GM19372 (cell line): ENCODE measurements at regions not wholly inside any gene's neighbourhood (a gene's known extent, or its start where the extent isn't known, plus 50 kb on each side); places are given as distances from the start of the nearest gene placed in this dataset.

Experiments
- ATAC-seq: cut with Tn5 transposase; IDR thresholded peaks from one replicate; pipeline ENCODE4 v1.9.1; 2021; ENCODE audit warnings: mild to moderate bottlenecking, low read depth, moderate library complexity; ENCODE audit not compliant: unreplicated experiment

- no peak for ATAC-seq
These were observed 334.1 kb downstream of the BCL11B start for GRCh38 chr14:98937712-98938505.

GRCh38 chr14:98940693-98941437 is 331.1 kb downstream of the BCL11B start:
- ATAC-seq, result no peak

- ATAC-seq, result no peak
These were observed 330.5 kb downstream of the BCL11B start for GRCh38 chr14:98941481-98941880.

- ATAC-seq, result no peak
These were observed 328.1 kb downstream of the BCL11B start for GRCh38 chr14:98943907-98944306.

DNA sequence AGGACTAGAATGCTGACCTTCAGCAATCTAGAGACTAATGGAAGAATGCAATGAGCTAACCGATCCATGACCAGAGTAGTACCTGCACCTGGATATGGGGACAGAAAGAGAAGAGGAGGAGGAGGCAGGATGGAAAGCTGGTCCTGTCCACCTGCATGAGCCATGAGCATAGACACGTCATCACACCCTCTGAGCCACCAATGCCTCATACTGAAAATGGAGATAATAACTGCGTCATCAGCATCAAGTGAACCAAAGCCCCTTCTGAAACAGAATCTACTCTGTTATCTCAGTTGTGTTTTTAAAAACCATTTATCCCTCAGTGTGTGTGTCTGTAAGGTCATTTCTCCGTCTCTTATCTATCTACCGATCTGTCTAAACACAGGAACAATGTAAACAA is 327.0 kb downstream of the BCL11B start:
- no peak for ATAC-seq

DNA sequence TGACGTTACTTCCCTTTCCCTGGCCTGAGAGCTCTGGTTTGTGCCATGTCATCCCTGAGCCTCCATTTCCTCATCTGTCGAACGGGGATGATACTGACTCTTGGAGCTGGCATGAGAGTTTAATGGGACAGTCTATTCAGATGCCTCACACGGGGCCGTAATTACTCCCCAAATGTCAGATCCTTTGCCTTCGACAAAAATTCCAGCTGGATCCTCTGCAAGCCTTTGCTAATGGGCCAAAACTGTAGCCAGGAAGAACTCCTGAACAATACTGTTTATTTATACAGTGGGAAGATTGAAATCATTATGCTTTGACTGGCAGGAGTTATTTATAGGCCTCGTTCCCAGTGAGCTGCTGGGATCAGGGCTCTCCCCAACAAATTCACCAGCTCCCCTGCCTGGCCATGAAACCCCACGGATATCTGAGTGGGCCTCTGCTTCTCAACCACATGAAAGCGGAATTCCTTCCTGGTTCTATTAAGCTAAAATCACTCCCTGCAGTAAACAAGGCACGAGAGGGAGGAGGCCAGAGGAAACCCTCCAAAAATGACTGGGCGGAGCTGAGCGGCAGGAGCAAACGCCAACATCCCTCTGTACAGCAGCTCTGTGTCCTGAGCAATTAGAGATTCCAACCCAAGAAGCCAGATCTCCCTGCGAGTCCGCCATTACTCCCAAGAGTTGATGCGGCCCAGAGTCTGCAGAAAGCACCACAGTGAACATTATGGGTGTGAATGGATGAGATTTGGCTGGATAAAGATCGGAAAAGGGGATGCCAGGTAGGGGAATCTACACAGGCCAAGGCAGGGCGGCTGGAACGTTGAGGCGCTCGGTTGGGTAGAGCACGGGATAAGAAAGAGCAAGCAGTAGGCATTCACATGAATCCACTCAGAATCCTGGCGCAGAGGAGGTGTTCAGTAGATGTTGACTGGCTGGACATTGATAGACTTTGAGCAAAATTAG is 326.1 kb downstream of the BCL11B start:
- no peak for ATAC-seq

DNA sequence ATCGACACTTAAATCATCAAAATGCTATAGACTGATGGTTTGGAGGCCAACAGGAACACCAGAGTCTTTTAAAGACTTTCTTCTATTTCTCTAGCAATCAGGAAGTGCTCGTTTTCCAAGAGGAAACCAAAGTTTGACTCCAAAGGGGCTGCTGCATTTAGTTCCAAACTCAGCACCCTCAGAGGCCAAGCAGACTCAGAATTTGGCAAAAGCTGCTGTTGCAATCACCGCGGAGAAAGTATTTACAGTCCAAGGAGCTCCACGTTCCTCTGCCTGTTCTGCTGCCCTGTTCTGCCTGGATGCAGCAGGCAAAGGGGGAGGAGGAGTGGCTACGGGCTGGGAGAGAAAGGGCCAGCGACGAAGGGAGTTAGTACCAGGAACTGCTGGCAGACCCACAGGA is 325.1 kb downstream of the BCL11B start:
- ATAC-seq, result no peak

- ATAC-seq, result no peak
These were observed 323.9 kb downstream of the BCL11B start for GRCh38 chr14:98947911-98948595.

- no peak for ATAC-seq
These were observed 322.9 kb downstream of the BCL11B start for GRCh38 chr14:98949051-98949450.

DNA sequence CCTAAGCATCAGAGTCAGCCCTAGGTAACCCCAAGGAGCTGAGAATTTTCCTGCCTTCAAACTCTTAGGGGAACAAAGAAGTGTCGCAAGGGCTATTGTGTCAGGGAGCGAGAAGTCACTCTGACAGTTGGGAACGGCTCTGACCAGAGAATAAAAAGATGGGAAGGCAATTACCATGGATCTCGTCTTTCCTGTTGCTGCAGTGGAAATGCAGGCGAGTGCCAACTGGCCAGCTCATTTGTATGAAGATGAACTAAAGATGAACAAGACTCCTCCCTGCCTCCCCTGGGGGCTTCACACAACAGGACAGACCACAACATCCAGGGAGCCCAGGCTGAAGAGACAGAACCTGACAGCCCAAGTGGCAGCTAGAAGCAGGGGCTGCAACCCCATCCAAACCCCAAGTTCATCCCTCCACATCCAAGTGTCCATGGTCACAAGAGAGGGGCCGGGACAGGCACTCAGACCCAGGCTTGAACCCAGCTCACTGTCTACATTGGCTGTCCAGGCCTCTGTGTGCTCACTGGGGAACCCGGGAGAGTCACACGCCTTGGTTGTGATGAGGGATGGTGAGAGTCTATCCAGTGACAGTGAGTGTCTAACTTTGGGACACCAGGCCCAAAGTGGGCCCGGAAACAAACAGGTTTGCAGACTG is 322.4 kb downstream of the BCL11B start:
- no peak for ATAC-seq

- no peak for ATAC-seq
These were observed 321.6 kb downstream of the BCL11B start for GRCh38 chr14:98950353-98950895.

DNA sequence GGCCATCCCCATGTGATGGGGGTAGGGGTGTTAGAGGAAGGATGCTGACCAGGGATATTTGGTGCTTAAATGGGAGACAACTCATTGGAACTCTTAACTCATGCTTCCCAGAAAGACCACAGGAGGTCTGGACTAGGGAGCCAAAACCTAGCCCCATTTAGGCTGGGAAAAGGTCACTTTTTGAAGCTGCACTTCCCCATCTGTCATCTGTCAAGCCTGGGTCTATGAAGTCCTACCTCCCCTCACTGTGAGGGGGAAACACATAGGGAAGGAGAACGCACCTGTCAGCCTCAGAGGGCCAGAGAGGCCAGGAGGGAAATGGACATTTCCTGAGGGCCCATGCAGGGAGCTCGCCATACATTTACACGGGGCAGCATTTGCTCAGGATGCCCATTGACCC is 321.0 kb downstream of the BCL11B start:
- no peak for ATAC-seq

GRCh38 chr14:98951521-98952152 is 320.4 kb downstream of the BCL11B start:
- no peak for ATAC-seq

- no peak for ATAC-seq
These were observed 319.2 kb downstream of the BCL11B start for GRCh38 chr14:98952593-98953350.

GRCh38 chr14:98953551-98954348 is 318.2 kb downstream of the BCL11B start:
- no peak for ATAC-seq

DNA sequence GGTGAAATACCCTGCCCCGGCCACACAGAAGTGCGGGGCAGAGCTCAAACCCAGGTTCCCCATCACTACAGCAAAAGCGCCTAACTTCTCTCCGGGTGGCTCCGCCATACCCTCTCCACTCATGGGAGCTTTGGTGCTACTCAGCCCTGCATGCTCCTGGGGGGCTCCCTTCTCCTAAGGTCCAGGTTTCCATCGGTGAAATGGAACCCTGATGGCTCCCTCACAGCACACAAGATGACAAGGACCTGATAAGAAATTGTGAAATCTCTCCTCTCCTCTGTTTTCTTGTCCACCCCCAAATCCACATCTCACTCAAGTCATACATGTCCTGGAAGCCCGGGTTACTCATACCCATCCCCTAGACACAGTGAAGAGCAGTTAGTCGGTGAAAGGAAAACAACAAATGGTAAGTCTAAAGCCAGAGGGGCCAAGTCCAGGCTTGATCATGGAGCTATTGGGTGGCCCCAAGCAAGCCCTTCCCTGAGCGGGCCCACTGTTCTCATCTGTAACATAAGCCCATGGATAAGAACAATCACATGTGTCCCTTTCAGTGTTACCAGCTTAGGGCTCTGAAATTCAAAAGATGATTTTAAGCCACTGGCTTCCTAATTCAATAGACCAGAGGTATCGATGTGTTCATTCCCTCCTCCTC is 317.5 kb downstream of the BCL11B start:
- ATAC-seq, result no peak
